NCI-H69 (cell line): ENCODE measurements at regions not wholly inside any gene's neighbourhood (a gene's known extent, or its start where the extent isn't known, plus 50 kb on each side); places are given as distances from the start of the nearest gene placed in this dataset.
A peak's percentile ranks its signal among the peaks of the same experiment; 100 is the strongest.
"Not testable (repeated sequence)": the region's sequence is repeated elsewhere in the genome, so short reads cannot be mapped to it uniquely, and the experiment has no call there.

Experiments used
- DNase-seq: peaks from one replicate; lab custom pipeline; 2025; lab: John Stamatoyannopoulos, UW

DNA sequence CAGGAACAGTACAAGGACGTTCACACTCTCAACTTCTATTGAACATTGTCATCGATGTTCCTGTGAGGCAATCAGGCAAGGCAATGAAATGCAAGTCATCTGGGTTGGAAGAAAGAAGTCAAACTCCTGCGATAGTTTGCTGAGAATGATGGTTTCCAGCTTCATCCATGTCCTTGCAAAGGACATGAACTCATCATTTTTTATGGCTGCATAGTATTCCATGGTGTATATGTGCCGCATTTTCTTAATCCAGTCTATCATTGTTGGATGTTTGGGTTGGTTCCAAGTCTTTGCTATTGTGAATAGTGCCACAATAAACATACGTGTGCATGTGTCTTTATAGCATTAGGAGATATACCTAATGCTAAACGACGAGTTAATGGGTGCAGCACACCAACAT is 180.0 kb downstream of the RTP5 start:
- not testable (repeated sequence) for DNase-seq

DNA sequence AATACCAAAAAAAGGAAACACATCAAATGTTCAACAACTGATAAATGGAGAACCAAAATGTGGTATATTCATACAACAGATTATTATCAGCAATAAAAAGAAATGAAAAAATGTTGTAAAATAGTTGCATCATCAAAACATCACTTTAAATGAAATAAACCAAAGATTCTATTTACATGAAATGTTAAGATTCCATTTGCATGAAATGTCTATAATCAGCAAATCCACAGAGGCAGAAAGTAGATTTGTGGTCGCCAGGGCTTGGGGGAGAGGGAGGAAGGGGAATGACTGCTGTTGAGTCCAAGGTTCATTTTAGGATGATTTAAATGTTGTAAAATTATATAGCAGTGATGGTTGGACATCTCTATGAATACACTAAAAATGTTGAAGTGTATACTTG is 181.9 kb downstream of the RTP5 start:
- no peak for DNase-seq

DNA sequence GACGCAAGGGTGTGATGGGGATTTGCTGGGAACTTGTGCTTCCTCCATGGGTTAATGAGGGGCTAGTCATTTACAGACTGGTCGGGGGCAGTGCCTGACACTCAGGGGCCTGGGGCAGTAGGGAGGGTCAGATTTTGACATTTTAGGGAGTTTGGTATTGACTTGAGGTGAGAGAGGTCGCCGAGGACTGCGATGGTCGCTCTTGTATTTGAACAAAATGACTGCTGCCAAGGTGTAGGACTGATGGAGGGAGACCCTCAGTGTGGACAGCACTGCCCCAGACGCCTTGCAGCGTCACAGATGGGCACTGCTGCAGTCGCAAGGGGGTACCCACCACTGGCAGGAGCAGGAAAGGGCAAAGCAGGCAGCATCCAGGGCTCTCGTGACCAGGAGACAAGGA is 182.9 kb downstream of the RTP5 start:
- DNase-seq: no peak

DNA sequence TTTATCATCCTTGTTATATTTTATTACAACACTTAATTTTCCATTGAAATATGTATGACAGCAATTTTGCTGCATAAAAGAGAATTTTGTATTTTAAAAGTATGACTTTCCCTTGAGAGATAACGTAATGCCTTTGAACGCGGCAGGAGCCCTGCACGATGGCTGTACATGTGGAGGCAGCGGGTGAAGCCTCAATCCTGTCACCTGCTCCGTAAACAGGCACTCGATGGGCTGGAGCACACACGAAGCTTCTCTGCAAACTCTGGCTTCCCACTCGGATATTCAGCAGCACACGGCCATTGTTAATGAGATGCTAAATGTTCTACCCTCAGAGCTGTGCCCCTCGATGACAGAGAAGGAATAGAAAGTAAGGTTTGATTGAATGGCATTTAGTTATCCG is 184.4 kb downstream of the RTP5 start:
- DNase-seq: peak; percentile 8

DNA sequence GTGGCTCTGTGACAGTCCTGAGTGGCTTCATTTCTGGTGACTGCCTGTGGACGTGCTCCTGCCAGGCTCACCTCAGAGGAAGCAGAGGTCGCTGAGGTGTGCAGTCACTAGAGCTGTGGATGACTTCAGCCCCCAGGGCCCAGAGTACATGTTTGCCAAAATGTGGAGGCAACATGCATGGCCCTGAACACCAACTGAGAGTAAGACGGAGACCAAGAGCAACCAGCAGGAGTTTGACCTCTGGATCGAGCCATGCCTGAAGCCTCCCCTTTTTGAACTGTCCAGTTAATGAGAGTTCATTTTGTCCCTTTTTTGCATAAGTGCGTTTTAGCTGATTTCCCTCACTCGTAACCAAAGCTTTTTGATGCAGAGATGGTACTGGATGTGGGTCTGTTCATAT is 184.9 kb downstream of the RTP5 start:
- no peak for DNase-seq

DNA sequence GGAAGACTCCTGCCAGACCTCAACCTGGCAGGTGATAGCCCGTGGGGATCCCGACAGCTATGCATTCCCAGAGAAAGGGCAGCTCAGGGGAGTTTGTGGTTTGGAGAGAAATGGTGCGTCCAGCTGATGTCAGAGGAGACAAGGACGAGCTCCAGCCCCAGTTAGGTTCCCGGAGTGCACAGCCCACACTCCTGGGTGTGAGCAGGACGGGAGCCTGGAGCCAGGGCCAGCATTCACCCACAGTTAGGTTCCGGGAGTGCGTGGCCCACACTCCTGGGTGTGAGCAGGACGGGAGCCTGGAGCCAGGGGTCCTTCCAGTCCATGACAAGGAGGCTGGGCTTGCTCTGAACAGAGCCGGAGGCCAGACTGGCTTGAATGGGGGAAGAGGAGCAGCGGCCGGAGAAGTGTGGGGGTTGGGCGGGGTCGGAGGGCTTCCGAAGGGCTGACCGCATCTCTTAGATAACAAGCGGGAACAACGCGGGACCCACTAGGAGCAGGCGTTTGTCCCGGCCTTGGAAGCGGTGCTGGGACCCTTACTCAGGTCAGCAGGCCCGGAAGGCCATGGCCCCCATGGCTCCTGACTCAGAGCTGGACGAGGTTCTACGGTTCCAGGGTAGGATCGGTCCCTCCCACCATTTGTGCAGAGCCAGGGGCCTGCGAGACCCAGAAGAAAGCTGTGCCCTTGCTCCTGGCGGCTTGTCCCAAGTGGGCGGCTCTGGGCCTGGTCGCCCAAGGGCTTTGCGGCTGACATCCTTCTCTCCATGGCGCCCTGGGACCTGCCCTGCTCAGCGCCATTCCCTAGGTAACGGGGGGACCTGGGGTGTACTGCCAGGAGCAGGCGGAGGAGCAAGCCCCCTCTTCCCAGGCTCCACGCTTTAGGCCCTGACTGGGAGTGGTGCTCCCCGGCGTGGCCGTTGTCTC is 185.6 kb downstream of the RTP5 start:
- no peak for DNase-seq

DNA sequence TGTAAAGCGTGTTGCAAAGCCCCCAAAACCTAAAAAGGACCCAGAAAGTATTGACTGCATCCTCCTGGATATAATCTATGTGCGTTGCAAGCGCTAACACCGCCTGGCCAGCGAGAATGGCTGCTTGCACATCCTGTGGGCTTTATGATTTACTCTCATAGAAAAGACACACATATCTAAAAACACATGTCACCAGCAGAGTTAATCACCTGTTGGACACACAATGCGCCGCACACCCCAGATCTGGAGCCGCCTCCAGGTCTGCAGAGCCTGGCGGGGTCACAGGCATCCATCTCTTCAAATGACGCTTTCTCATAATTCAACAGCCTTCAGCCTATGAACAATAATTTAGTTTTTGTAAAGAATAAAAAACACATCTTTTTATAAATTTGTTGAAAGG is 186.5 kb downstream of the RTP5 start:
- DNase-seq: peak; percentile 37

DNA sequence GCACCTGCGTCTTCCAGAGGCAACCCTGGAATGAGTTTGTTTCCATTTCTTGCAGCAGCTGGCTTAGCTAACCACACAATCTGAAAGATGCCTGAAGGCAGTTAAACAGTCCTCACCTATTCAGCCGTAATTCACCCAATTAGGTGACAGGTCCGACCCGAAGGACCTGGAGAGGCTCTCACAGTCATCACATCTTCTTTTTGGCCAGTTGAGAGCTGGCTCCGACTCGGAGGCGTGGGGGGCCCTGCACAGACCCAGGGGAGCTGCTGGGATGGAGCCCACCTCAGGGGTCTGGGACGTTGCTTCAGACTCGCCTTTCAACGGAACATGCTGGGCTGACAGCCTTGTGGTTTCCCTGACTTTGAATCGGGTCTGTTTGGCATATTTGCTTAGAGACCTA is 187.3 kb downstream of the RTP5 start:
- DNase-seq: peak; percentile 3

DNA sequence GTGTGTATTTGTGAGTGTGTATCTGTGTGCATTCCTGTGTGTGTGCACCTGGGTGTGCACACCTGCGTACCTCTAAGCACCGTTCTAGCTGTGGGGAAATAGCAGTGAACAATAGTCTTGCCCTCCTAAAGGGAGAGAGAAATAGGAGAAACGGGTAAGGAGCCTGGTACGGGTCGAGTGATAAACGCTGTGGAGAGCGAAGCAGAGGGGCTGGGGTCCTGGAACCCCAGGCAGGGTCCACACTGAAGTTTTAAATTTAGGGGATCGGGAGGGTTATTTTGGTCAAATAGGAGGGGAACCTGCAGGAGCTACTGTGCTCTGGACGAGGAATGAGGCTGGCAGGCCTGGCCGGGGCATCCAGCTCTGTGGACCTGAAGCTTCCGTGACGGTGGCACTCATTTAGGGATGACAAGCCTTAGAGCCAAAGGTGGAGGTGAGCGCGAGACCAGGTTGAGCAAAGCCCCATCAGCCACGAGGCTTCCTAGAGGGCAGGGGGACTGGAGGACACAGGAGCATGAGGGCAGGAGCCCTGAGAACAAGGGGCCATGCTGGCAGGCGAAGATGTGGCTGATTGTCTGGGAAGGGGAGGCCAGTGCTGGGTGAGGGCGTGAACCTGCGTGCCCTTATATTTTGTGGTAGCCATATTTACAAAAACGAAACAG is 188.0 kb downstream of the RTP5 start:
- no peak for DNase-seq

DNA sequence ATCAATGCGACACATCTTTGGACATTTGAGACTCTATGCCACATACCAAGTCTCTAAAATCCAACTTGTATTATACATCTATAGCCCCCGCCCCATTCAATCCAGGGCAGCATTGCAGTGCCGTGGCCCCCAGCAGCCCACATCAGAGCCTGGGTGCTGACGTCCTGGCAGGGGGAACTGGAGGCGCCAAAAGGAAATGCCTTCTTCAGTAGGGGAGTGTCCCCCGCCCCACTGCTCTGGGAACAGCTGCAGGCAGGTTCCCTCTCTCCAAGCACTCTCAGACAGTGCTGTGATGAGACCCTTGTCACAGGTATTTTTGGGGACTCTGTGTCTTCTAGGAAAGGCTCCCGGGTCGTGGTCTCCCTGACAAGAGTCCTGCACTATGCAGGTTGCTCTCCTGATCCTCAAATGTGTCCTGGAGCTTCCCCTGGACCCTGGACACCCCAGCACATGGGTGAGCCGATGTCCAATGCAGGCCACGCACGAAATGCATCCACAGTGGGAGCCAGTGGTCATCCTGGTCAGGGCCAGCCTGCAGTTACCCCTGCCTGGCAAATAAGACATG is 188.7 kb downstream of the RTP5 start:
- DNase-seq: no peak

DNA sequence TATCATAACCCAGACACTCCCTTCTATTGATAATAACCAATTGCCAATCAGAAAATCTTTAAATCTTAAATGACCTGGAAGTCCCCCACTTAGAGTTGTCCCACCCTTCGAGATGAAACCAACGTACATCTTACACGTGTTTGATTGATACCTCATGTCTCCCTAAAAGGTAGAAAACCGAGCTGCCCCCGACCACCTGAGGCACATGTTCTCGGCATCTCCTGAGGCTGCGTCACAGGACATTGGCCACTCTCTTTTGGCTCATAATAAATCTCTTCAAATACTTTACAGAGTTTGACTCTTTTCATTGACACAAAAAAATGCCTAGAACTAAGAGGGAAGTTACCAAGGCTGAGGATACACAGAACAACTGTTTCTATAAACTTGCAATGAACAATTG is 190.0 kb downstream of the RTP5 start:
- no peak for DNase-seq

DNA sequence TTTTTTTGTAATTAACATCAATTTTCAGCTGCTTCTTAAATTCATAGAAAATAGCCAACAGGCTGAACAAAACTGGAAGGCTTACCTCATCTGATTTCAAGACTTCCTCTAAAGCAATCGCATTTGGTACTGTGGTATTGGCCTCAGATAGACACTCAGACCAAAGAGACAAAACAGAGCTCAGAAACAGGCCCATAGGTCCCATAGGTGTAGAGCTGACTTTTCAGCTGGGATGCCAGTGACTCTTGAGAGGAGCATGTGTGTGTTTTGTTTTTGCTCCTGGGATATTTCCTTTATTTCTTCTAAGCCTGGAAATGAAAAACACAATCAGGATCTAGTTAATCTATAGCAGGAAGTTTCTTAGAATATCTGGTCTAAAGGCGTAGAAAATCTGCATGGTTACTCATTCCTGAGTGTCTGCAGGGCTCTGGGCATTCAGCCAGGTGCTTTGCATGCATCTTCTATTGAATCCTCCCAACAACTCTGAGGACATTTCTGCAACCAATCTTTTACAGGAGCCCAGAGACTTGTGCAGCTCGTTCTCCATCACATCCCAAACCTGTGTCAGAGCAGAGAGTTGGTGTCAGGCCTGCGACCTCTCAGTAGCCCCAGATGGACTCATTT is 190.8 kb downstream of the RTP5 start:
- no peak for DNase-seq

DNA sequence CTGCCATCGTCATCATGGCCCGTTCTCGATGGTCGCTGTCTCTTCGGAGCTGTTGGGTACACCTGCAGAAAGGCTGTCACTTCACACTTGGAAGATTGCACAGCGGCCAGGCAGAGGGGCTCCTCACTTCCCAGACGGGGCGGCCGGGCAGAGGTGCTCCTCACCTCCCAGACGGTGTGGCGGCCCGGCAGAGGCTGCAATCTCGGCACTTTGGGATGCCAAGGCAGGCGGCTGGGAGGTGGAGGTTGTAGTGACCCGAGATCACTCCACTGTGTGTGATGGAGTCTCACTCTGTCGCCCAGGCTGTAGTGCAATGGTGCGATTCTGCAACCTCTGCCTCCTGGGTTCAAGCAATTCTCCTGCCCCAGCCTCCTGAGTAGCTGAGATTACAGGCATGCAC is 192.4 kb downstream of the RTP5 start:
- DNase-seq: not testable (repeated sequence)

DNA sequence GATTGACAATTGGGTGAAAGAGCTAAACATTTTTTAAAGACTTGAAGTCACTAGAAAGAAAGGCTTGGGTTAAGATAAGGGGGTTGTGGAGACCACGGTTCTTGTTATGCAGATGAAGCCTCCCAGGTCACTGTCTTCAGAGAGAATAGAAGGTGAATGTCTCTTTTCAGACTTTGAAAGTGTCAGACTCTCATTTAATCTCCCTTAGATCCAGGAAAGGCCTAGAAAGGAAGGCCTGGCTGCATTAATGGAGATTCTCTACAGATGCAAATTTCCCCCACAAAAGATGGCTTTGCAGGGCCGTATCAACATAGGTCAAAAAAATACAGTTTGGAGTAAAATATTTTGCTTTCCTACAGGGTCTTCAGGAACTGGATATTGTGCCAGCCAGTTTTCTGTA is 193.9 kb downstream of the RTP5 start:
- no peak for DNase-seq

DNA sequence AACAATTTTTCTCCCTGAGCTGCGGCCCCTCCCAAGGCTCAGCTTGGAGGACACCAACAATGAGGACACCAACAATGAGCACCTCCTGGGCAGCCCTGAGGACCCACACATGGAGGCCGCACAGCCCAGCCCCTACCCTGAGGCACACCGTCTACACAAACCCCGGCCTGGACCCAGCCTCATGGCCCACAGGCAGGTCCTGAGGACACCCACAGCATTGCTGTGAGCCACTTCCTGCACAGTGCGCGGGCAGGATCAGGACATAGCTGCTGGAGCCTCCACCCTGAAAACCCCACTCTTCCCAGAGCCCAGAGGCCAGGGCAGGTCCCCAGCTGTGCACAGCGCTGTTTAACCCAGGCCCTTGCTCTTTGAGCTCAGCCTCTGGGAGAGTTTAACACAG is 194.3 kb downstream of the RTP5 start:
- no peak for DNase-seq

DNA sequence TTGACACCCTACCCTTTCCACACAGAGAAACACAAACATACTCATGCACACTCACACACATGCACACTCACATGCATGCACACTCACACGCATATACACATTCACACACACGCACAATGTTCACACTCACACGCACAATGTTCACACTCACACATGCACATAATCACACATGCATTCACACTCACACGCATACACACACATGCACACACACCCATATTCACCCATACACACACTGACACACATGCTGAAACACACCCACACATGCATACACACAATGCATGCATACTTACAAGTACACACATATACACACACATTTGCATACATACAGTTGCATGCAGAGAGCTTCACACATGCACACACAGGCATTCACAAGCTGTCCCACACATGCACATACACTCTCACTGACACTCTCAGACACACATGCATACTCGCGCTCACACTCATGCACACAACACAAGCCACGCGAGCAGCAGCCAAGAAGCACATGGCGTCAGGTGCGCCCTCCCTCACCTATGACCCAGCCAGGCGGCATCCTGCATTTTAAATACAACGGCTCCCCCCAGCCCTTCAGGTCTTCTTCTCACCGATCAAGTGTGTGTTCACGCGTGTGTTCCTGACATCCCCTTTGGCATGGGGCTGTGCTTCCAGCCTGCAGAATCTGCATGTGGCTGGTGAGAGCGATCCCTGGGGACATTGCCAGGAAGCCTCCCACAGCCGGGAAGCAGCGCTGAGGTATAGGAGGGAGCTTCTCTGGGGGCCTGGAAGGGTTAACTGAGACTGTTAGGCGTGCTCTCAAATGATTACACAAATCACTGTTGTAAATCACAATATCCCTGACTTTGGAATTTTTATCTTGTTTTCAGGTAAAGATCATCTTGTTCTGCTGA is 195.1 kb downstream of the RTP5 start:
- DNase-seq: no peak

DNA sequence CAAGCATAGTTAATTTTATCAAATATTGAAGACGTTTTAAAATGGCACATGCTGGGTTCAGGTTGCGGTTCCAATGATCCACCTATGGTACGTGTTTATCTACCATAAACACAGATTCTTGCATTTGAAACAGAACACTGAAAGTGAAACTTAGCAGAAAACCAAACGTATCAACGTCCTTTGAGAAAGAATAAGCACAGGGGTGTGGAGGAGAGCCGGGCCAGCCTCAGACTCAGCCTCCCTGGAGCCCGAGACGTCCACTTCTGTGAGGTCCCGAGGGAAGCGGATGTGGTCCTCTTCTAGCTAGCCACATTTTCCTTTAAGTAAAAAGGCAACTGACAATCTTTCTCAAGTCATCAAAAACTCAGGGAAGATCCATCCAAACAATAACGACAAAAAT is 195.9 kb downstream of the RTP5 start:
- DNase-seq: no peak

DNA sequence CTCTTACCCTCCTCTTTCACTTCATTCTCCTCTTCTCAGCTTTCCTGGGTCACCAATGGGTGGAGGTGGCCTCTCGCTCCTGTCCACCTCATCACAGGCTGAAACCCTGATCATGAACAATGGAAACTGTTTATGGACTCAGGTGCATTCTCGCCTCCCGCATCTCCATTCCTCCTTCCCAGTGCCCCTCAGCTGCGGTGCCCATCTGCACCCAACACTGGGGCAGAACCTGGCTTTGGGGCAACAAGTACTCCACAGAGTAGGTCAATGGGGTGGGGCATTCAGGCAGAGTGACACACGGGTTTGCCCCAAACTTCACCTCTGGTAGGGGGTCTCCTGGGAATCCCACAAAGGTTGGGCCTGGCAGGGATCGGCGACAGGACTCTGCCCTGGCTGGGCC is 199.5 kb downstream of the RTP5 start:
- DNase-seq: no peak

DNA sequence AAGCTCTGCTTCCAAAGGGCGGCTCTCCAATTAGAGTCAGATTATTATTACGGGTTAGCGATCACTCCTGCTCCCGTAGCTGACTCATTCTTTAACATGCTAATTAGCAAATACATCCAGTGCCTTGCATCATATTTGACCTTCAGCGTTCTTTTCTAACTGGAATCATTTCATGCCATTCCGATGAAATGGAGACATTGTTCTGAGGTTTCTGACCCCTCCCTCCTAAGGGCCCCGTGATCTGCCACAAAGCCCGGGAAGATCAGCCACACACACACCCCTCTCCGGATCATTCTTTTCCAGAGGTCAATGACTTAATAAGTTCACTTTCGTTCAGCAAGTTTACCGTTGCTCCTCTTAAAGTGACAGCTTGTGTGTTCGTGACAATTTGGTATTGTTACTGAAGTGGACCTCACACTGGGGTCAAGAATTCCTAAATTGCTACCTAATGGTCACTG is 200.4 kb downstream of the RTP5 start:
- not testable (repeated sequence) for DNase-seq

DNA sequence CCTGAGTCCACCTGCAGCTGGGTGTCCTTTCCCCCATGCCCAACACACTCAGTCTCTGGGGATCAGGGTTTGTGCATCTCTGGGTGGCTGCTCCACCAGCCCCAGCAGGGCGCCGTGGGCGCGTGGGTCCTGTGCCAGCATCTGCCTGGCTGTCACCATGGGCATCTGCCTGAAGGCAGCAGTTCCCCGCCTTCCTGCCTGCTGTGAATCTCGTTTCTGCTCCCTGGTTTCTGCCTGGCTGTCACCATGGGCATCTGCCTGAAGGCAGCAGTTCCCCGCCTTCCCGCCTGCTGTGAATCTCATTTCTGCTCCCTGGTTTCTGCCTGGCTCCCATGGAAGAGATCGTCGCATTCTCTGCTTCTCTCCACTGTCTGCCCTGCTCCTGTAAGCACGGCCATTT is 201.2 kb downstream of the RTP5 start:
- peak; percentile 76 for DNase-seq

DNA sequence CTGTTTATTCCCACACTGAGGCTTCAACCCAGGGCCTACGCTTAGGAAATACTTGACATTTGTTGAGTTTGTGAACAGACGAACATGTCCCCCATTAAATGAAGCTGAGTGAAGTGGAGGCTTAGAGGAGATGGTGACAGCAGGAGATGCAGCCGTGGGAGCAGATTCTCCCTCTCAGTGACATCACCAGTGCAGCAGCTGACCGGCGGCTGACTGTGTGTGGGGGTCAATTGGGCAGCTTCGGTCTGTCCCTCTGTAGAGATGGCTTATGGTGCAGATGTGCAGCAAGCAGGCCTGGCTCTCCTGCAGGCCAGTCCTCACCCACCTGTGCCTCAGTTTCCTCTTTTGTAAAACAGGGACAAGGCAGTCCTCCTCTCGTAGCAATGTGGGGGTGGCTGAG is 201.8 kb downstream of the RTP5 start:
- not testable (repeated sequence) for DNase-seq

DNA sequence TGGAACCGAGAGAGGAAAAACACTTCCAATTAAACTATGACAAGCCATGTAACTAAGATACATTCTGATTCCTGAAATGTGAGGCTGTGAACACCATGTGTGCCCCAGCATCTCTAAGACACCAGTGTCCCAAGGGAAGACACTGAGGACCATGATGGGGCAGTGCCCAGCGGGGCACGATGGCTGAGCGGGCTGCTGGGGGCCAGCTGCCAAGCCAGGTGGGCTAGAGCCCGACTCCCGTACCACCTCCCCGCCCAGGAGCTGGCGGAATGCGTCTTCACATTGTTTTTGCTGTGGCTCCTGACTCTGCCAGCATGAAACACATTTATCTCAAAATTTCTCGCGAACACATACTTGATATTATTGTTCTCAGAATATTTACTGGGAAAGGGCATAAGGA is 202.4 kb downstream of the RTP5 start:
- not testable (repeated sequence) for DNase-seq
